ENCODE measurements at regions not wholly inside any gene's neighbourhood (a gene's known extent, or its start where the extent isn't known, plus 50 kb on each side); places are given as distances from the start of the nearest gene placed in this dataset.

GRCh38 chr2:146776596-146776995, 1068.2 kb upstream of the ACVR2A start:
- TF ChIP-seq CTCF (IDR thresholded peaks at IDR 0.05) (no peak), POLR2A (IDR thresholded peaks at IDR 0.05) (no peak)
